ENCODE measurements at regions not wholly inside any gene's neighbourhood (a gene's known extent, or its start where the extent isn't known, plus 50 kb on each side); places are given as distances from the start of the nearest gene placed in this dataset.

GRCh38 chr4:110394871-110395270 is 81.1 kb upstream of the ENPEP start:
- no peak for TF ChIP-seq POLR2A (IDR thresholded peaks at IDR 0.05; ENCODE audit: low read length)
- no peak for TF ChIP-seq EP300 (IDR thresholded peaks at IDR 0.05)
- no peak for TF ChIP-seq CTCF (IDR thresholded peaks at IDR 0.05)
- no peak for TF ChIP-seq RCOR1 (IDR thresholded peaks at IDR 0.05; ENCODE audit: low read depth, low read length)
- TF ChIP-seq USF2 (IDR thresholded peaks at IDR 0.05): no peak
- no peak for TF ChIP-seq JUNB (IDR thresholded peaks at IDR 0.05)
- TF ChIP-seq CBX2 (IDR thresholded peaks at IDR 0.05; ENCODE audit: borderline replicate concordance, low read depth): no peak
- TF ChIP-seq MAFK (IDR thresholded peaks at IDR 0.05; ENCODE audit: partially characterized antibody): no peak
- TF ChIP-seq CHD4 (IDR thresholded peaks at IDR 0.05; ENCODE audit: borderline replicate concordance): no peak
- TF ChIP-seq SREBF2 (IDR thresholded peaks at IDR 0.05): no peak
- TF ChIP-seq ELK1 (IDR thresholded peaks at IDR 0.05; ENCODE audit: low read depth, low read length): no peak
- no peak for TF ChIP-seq HDAC2 (IDR thresholded peaks at IDR 0.05)
- no peak for TF ChIP-seq BCL3 (IDR thresholded peaks at IDR 0.05)
- TF ChIP-seq CHD2 (IDR thresholded peaks at IDR 0.05; ENCODE audit: low read length, partially characterized antibody): no peak
